Stromal cell of bone marrow (primary cell): ENCODE measurements at regions not wholly inside any gene's neighbourhood (a gene's known extent, or its start where the extent isn't known, plus 50 kb on each side); places are given as distances from the start of the nearest gene placed in this dataset.
"Not testable (repeated sequence)": the region's sequence is repeated elsewhere in the genome, so short reads cannot be mapped to it uniquely, and the experiment has no call there.

Experiments
- DNase-seq: peaks from one replicate; pipeline ENCODE4 v3.0.0-alpha.2; 2012; ENCODE audit warnings: low read depth

DNA sequence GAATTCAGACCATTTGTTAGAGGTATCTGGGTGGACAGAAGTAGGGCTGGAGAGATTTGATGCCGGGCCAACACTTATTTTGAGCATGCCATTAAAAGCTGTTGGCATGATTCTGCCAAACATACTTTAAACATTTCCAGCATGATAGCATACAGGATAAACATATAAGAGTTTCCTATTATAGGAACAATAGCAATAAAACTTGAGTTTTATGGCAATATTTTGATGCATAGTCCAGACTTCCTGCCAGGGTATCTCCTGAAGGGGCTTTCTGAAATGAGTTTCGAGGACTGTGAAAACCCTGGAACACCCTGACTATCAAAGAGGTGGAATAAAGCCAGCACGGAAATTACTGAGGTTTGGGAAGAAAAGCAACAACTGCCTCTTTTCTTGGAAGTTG, 1398.0 kb upstream of the NXPH2 start:
- no peak for DNase-seq

DNA sequence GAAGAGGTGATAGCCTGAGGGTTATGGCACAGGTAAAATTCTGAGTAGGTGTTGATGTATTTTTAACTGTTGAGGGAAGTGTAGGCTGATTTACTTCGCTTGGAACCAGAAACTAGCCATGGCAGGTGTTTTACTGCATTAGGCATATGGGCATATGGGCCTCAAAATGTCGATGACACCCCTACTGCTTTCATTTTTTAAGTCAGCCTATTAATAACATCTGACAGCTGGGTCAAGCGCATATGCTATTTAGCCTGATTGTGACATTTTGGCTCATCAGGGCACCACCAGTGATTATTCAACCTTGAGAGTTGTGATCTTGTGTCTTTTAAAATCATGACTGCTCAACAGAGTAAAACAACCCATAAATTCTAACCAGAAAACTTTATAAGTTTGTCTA, 1396.9 kb upstream of the NXPH2 start:
- no peak for DNase-seq

- DNase-seq: no peak
Observed at GRCh38 chr2:140173790-140174189, 1393.6 kb upstream of the NXPH2 start.

DNA sequence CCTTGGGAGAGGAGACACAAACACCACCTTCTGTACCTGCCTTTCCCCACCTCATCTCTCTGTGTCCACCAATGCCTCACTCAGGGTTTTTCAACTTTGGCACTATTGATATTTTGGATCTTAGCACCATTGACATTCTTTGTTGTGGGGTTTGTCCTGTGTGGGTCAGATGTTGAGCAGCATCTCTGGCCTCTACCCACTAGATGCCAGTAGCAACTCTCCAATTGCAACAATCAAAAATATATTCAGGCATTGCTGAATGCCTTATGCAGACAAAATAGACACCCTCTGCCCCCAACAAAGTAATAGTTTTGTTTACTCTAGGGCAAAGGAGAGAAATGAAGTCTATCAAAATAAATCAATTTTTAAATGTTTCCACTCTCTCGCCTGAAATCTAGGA, 1384.3 kb upstream of the NXPH2 start:
- DNase-seq: no peak

- DNase-seq: no peak
Observed at GRCh38 chr2:140158259-140158658, 1378.1 kb upstream of the NXPH2 start.

DNA sequence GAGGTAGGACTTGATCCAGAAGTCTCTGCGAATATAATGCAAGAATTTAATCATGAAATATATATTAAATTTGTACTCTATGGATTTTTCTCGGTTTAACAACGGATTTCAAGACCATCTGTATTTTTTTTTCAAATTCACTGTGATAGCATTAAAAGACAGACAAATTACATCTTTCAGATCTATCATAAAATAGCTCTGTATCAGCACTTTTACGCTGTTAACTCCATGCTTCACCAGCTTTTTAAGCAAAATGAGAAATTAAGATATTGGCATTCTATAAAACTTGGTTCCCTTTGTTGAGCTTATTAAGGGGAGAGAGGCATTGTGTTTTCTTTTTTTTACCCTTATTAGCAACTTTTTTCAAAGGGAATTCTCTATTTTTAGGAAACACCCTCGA, 1377.6 kb upstream of the NXPH2 start:
- no peak for DNase-seq

DNA sequence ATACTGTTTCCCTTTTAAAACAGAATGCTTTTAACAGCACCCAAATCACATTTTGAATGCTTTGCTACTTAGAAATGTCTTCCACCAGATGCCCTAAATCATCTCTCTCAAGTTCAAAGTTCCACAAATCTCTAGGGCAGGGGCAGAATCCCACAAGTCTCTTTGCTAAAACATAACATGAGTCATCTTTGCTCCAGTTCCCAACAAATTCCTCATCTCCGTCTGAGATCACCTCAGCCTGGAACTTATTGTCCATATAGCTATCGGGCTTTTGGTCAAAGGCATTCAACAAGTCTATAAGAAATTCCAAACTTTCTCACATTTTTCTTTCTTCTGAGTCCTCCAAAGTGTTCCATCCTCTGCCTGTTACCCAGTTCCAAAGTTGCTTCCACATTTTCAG, 1374.5 kb upstream of the NXPH2 start:
- DNase-seq: no peak

GRCh38 chr2:140154271-140154670, 1374.1 kb upstream of the NXPH2 start:
- no peak for DNase-seq

- DNase-seq: no peak
Observed at GRCh38 chr2:140144611-140145010, 1364.4 kb upstream of the NXPH2 start.

DNA sequence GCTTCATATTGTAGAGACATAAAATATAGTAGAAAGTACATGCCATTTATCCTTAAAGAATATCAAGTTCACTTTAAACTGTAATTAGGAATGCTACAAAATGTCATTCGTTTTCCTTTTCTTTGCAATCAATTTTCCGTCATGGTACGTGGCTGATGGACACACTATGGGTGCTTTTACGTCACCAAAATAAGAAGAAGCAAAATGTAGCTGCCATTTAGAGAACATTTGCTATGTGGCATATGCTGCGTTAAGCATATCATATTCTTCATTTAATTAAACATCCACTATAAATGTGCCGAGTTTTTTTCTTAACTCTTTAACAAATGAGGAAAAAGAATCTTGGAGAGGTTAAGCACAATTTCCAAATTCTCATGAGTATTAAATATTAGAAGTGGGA, 1358.5 kb upstream of the NXPH2 start:
- DNase-seq: no peak

GRCh38 chr2:140136861-140137260, 1356.7 kb upstream of the NXPH2 start:
- DNase-seq: no peak

GRCh38 chr2:140136366-140136765, 1356.2 kb upstream of the NXPH2 start:
- DNase-seq: no peak

DNA sequence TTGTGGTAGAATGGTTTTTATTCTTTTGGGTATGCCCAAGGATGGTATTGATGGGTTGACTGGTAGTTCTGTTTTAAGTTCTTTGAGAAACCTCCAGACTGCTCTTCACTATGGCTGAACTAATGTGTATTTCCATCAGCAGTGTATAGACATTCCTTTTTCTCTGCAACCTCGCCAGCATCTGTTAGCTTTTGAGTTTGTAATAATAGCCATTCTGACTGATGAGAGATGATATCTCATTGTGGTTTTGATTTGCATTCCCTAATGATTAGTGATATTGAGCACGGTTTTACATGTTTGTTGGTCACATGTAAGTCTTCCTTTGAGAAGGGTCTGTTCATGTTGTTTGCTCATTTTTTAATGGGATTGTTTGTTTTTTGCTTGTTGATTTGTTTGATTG, 1348.7 kb upstream of the NXPH2 start:
- no peak for DNase-seq

DNA sequence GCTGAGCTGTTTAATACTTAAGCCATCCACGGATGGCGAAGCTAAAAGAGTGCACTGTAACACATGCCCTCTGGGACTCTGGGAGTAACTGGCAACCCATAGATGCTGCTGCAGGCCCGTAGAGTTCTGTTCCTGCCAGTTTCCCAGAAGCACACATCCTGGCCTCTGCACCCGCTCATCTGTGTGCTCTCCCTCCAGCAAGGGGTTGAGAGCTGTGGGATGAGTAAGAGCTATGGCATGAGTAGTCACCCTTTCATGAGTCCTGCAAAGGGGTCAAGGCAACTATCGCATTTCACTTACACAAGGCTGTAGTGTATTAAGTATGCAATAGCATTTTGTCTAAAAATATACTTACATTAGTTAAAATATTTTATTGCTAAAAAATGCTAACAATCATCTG, 1341.8 kb upstream of the NXPH2 start:
- no peak for DNase-seq

DNA sequence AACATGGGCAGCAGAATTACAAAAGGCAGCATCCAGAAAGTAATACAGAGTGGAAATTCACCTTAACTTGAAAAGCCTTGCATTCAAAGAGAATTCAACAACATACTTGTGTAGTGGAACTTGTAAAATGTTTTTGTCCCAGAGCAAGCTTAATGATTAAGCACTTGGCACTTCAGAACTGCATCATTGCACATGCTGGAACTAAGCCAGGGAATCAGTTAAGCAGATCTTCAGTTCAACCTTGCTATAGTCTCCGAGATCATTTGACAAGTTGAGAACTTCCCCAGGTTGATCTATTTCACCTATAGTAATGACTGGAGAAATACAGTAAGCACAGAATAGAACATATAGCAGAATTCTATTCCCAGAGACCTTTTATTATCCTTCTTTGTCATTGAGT, 1337.2 kb upstream of the NXPH2 start:
- DNase-seq: no peak

DNA sequence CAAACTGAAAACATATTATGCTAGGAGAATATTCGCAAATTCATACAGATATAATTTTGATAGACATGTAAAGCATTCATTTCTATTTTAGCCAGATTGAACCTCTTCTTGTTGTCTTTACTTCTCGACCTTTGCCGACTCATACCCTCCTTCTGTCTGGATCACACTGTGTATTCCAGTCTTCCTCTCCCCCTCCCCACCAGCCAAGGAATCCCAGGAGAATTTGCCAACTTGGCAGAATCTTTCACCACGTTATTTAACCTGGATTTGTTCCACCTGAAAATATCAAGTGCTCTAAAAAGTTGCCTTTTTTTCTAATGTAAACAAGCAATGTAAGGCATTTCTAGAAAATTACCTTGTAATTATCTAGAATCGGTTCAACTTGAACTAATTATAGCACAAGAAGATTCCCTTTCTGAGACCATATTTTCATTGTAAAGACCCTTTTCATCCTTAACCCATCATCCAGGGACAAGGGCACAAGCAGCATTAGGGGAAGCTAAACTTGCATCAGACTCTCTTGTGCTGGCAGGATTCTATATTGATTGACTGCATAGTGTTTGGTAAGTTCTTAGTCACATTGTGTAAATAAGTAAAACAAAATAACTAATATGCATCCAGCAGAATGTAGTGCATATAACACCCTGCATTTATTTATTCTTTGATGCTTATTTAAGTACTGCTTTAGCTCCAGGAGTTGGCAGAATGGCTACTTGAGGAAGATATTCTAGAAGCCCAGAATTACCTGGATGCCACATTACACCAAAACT, 1328.7 kb upstream of the NXPH2 start:
- no peak for DNase-seq

DNA sequence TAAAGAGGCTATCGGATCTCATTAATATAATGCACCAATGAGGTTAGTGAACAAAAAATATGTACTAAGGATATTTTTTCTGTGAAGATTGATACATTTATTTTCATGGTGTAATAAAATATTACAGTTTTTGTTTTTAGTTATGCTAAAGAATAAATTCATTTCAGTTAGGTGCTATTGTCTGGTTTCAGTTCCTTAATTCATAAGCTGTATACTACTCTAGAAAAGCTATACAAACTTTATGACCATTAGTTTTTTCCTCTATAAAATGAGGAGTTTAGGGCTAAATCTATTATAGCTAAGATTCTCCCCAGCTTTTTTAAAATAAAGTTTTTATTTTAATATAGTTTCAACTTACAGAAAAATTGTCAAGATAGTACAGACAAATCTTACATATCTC, 1311.7 kb upstream of the NXPH2 start:
- no peak for DNase-seq

- DNase-seq: no peak
Observed at GRCh38 chr2:140086964-140087363, 1306.8 kb upstream of the NXPH2 start.

DNA sequence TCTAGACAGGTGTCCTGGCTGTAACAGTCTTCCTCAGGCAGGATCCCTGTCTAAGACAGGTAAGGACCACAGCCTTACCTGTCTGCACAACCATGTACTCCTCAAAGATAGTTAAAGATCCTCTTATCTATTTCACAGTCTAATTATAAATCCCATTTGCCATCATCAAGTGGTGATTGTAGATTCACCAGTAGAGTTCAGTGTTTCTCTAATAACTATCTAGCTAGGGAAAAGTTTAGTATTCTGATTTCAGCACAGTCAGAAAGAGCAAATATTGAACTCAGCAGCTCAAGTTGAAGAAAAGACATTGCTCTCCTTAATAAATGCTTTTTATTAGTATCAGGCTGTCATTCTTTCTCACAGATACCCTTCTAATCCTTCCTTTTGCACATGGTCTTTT, 1305.5 kb upstream of the NXPH2 start:
- DNase-seq: no peak

DNA sequence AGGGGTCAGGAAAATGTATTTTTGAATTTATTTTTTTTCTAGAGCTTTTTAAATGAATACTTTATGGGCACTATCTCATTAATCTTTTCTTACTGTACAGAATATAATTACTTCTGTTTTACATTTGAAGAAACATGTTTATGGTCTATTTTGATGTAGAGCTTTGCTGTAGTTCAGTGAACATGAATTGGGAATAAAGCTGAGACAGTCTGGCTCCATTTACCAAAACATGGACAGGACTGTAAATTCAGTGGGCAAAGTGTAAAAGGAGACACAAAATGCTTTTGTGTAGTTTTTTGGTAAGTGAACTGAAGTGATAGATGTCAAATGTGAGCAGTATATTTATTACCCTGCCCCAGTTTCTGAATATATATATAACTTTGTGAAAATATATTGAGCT, 1298.8 kb upstream of the NXPH2 start:
- no peak for DNase-seq

- no peak for DNase-seq
Observed at GRCh38 chr2:140076164-140076563, 1296.0 kb upstream of the NXPH2 start.

GRCh38 chr2:140073763-140074162, 1293.6 kb upstream of the NXPH2 start:
- DNase-seq: not testable (repeated sequence)

GRCh38 chr2:140067661-140068060, 1287.5 kb upstream of the NXPH2 start:
- no peak for DNase-seq

- DNase-seq: no peak
Observed at GRCh38 chr2:140064243-140064642, 1284.1 kb upstream of the NXPH2 start.

GRCh38 chr2:140063356-140063755, 1283.2 kb upstream of the NXPH2 start:
- no peak for DNase-seq
